Kidney (tissue), 13 donors: ENCODE measurements at regions not wholly inside any gene's neighbourhood (a gene's known extent, or its start where the extent isn't known, plus 50 kb on each side); places are given as distances from the start of the nearest gene placed in this dataset.

Experiments
- DNase-seq, 5 donors: peaks; one replicate each; pipeline ENCODE4 v3.0.0-alpha.2; 2013 to 2020
- FAIRE-seq: peaks from 2 replicates; lab custom pipeline; 2012; peaks lifted over from hg19 to GRCh38; lab: Jason Lieb, UNC
- H3K27ac ChIP-seq, 2 donors: one replicate each; pipeline ENCODE4 v1.7.0; 2013; ENCODE audit warnings: low read depth in 2 of 2, low read length in 2 of 2, inconsistent platforms in 1 of 2
- H3K27me3 ChIP-seq: one replicate; pipeline ENCODE4 v1.7.1; 2013; ENCODE audit warnings: low read length, inconsistent platforms; ENCODE audit not compliant: control insufficient read depth, insufficient read depth
- H3K36me3 ChIP-seq, 3 donors: one replicate each; pipeline versions ENCODE4 v1.7.0 to v1.7.1; 2013; ENCODE audit warnings: low read length in 3 of 3, control low read depth in 1 of 3, inconsistent platforms in 1 of 3; ENCODE audit not compliant: insufficient read depth in 3 of 3, control insufficient read depth in 2 of 3
- H3K4me1 ChIP-seq, 3 donors: one replicate each; pipeline versions ENCODE4 v1.7.0 to v1.7.1; 2013; ENCODE audit warnings: low read length in 3 of 3, inconsistent platforms in 1 of 3, low read depth in 1 of 3; ENCODE audit not compliant: control insufficient read depth in 2 of 3, insufficient read depth in 2 of 3
- H3K4me3 ChIP-seq, 3 donors: one replicate each; pipeline versions ENCODE4 v1.7.0 to v1.8.1; 2013; ENCODE audit warnings: low read length in 3 of 3, control low read depth in 1 of 3, inconsistent platforms in 1 of 3
- H3K9ac ChIP-seq, 3 donors: one replicate each; pipeline versions ENCODE4 v1.7.0 to v1.7.1; 2013; ENCODE audit warnings: low read length in 3 of 3, control low read depth in 1 of 3, inconsistent platforms in 1 of 3
- H3K9me3 ChIP-seq, 3 donors: one replicate each; pipeline versions ENCODE4 v1.7.0 to v1.7.1; 2013; ENCODE audit warnings: low read length in 3 of 3, control low read depth in 1 of 3, inconsistent platforms in 1 of 3; ENCODE audit not compliant: control insufficient read depth in 2 of 3, insufficient read depth in 1 of 3
- intact Hi-C: fragments of 100-400 bp; cut with DNase I; formaldehyde crosslinking; loops from one replicate; pipeline ENCODE4 v1.11.1; 2022
- TF ChIP-seq, protein P1 (sequence below): IDR thresholded peaks from 3 replicates; pipeline ENCODE4 v1.5.1; 2012; ENCODE audit warnings: mild to moderate bottlenecking, moderate library complexity, borderline replicate concordance; ENCODE audit not compliant: insufficient read depth; ENCODE audit errors: extremely low read depth
- donor health status: control.
- donor health status: control.
- donor health status: control.
- donor health status: control.
- donor health status: control.
- donor health status: DM: yes; HTN: yes; CAD: no.
- donor health status: Normal renal cell carcinoma (clear cell type).

DNA sequence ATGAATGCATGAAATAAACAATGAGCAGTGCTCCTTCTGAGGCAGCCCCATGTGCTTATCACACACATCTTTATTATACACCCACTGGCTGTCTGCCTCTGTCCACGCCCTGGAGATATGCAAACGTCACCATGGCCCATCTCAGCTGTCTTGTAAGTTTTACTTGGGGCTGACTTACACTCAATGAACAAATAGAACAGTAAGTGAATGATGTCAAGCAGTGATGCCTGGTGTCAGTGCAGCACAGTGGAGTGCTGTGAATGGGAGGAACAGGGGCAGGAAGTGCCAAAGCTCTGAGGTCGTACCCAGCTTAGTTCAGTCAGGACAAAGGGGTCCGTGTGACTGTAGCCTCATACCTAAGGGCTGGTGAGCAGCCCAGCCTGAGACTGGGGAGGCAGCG lies 659.5 kb upstream of the HS6ST1 start:
- intact Hi-C loops: no loop called here
- H3K9ac ChIP-seq: no peak overlapping the region
- H3K36me3 ChIP-seq: no peaks in the 10 kb centered on the region
- H3K4me3 ChIP-seq: no peak overlapping the region
- H3K27ac ChIP-seq: no peak overlapping the region
- no peaks in the 10 kb centered on the region for H3K4me1 ChIP-seq
- H3K27me3 ChIP-seq: no peaks in the 10 kb centered on the region
- no peak for FAIRE-seq
- no peaks in the 10 kb centered on the region for H3K9me3 ChIP-seq
- TF ChIP-seq, protein P1, sequence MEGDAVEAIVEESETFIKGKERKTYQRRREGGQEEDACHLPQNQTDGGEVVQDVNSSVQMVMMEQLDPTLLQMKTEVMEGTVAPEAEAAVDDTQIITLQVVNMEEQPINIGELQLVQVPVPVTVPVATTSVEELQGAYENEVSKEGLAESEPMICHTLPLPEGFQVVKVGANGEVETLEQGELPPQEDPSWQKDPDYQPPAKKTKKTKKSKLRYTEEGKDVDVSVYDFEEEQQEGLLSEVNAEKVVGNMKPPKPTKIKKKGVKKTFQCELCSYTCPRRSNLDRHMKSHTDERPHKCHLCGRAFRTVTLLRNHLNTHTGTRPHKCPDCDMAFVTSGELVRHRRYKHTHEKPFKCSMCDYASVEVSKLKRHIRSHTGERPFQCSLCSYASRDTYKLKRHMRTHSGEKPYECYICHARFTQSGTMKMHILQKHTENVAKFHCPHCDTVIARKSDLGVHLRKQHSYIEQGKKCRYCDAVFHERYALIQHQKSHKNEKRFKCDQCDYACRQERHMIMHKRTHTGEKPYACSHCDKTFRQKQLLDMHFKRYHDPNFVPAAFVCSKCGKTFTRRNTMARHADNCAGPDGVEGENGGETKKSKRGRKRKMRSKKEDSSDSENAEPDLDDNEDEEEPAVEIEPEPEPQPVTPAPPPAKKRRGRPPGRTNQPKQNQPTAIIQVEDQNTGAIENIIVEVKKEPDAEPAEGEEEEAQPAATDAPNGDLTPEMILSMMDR: no peak
- DNase-seq: peak in 1 of 5 donors; percentile 7

DNA sequence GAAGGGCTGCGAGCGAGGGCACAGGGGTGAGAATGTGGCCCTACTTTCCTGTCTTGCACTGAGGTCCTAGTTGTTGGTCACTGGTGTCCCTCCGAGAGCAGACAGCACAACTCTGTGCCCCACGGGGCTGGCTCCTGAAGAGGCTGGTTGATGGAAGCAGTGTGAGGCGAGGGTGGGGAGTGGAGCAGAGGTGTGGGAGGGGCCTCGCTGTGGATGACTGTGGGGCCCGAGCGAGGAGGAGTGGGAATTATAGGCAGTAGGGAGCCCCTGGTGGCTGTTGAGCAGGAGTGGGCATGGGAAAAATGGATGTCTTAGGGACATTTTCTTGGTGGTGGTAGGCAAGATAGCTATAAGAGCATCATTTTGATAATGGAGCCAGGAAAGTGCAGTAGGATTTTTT lies 660.5 kb upstream of the HS6ST1 start:
- H3K36me3 ChIP-seq: no peaks in the 10 kb centered on the region

DNA sequence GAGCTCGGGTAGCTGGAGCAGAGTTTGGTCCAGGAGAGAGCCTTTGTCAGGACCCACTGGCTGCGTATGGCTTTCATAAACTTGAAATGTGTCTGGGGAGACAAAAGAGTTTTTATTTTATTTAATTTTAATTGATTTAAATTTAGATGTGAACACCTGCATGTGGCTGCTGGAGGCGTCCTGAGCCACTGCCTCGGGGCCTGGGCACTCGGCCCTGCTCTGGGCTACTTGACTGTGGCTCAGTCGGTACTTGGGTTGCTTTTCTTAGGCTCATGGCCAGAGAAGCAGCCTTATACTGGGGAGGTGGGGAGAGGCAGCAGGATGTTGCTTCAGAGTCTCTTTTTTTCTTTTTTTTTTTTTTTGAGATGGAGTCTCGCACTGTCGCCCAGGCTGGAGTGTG lies 661.8 kb upstream of the HS6ST1 start:
- no peaks in the 10 kb centered on the region for H3K9me3 ChIP-seq
- FAIRE-seq (no peak), DNase-seq (no peak)
- TF ChIP-seq, protein P1: no peak
- no peaks in the 10 kb centered on the region for H3K36me3 ChIP-seq
- no peaks in the 10 kb centered on the region for H3K27me3 ChIP-seq
- no peak overlapping the region for H3K4me3 ChIP-seq
- intact Hi-C loops: no loop called here
- no peaks in the 10 kb centered on the region for H3K4me1 ChIP-seq
- H3K27ac ChIP-seq: no peak overlapping the region
- no peak overlapping the region for H3K9ac ChIP-seq

More for the DNA sequence above, 660.5 kb upstream of the HS6ST1 start:
- H3K27me3 ChIP-seq: no peaks in the 10 kb centered on the region
- no peaks in the 10 kb centered on the region for H3K4me1 ChIP-seq
- intact Hi-C loops: no loop called here
- DNase-seq (no peak), FAIRE-seq (no peak)
- H3K9ac ChIP-seq: no peak overlapping the region
- no peaks in the 10 kb centered on the region for H3K9me3 ChIP-seq
- no peak overlapping the region for H3K27ac ChIP-seq
- TF ChIP-seq, protein P1: no peak
- no peak overlapping the region for H3K4me3 ChIP-seq

DNA sequence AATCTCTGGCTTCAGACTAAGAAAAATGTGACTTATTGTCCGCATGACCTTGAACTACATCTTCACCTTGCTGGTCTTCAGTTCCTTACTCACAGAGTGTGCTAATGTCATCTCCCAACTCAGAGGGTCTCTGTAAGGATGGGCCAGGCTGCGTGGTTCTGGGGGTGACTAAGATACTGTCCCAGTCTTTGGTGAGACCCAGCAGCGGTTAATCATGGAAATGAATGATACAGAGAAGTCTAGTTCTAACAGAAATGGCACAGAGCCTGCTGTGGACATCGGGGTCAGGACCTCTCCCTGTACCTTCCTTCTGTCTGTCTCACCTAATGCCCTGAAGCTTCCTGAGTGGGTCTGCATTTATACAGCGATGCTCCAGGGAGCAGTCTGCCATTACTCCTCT lies 662.7 kb upstream of the HS6ST1 start:
- DNase-seq (no peak), FAIRE-seq (no peak)
- Histone ChIP-seq H3K4me1 (no peaks in the 10 kb centered on the region), H3K27ac (no peak overlapping the region), H3K27me3 (no peaks in the 10 kb centered on the region), H3K9ac (no peak overlapping the region), H3K4me3 (no peak overlapping the region), H3K9me3 (no peaks in the 10 kb centered on the region), H3K36me3 (no peaks in the 10 kb centered on the region)
- TF ChIP-seq, protein P1: no peak
- intact Hi-C loops: no loop called here
